TTC549 (cell line): ENCODE measurements at regions not wholly inside any gene's neighbourhood (a gene's known extent, or its start where the extent isn't known, plus 50 kb on each side); places are given as distances from the start of the nearest gene placed in this dataset.

ENCODE experiments used
- FAIRE-seq: peaks from 2 replicates; lab custom pipeline; 2012; peaks lifted over from hg19 to GRCh38; lab: Jason Lieb, UNC

DNA sequence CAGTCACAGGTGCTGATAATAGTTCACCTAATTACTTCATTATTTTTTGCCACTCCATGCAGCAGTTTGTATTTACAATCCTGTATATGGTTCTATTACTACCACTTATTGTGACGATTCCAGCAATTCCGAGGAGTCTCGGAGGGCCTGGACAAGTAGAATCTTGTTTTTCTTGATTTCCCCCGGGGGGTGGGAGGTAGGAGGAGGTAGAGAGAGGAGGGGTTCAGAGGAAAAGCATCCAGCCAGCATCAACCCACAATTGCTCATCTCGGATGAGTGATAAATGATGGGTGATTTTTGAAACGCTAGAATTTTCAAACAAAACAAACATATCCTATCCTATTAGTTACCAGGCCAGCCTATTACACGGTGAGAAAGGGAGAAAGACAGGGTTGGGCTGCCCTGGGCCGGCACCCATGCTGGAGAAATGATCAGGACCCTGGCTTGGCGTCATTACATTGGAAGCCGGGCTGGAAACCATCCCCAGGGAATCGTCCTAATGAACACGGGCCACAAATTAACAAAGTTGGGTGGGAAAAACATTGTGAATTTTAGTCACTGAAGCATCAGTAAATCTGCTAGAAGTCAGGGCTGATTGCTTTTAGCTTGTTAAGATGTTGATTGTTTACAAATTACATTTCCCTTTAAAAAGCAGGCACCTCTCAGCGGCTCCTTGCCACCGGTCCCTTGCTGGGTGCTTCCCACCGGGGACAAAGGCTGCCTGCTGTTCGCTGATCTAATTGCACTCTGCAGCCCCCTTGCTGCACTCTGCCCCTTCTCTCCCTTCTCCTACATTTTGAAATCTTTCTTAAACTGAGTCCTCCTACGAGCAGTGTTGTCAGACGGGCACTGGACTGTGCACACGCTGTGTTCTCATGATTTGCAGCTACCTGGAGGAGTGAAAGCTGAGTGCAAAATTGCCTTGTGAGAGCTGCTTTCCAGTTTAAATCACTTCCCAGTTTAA, 95.5 kb downstream of the FAM204A start:
- no peak for FAIRE-seq

DNA sequence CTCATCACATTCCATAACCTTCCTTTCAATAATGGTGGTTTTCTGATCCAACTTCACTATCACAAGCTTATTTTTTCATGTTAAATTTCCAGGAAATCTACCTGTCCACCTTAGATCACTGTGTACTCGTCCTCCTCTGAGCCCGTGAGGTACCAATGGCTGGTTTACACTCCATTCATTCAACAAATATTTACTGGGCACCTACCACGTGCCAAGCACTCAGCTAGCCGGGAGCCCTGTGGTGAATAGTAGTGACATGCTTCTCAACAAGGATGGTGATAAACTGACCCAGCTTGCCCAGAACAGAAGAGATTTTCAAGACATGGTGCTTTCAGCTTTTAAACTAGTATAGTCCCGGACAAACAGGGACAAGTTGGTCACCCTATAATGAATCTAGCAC, 98.2 kb downstream of the FAM204A start:
- no peak for FAIRE-seq

DNA sequence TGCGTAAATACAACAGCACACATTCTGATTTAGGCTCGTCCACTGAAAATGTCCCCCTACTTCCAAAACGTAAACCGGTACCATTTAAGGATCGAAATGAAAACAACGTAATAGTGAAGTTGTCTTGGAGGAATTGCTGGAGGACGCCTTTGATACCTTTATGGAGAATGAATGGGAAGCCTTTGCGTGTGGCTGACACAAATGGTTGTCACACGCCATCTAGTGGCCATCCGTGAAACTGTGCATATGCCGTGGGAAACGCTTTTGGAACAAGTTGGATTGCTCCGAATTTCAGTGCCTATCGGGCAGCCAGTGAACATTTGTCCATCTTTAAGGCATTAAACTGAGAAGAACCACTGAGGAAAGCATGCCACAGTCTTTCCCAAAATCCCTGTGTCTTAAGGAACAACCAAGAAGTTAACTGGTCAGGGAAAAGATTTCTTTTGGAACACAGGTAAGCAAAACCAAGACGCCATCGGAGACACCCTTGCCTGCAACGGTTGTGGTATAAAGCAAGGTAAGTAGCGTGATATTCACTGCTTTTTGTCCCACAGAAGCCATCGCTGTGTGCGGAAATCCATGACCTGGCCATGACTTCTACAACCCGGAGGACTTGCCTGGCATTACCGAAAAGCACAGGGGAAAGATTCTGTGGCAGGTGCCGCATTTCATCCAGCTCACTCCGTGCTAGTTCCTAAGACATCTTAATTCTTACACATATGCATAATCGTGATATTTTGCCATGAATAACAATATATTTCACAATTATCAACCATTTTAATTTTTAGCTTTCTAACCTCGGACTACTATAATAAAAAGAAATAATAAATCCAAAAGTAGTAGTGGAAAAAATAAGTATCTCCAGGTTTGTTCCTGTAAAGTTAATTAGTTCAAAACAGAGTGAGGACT, 100.6 kb downstream of the FAM204A start:
- peak; percentile 23 for FAIRE-seq

DNA sequence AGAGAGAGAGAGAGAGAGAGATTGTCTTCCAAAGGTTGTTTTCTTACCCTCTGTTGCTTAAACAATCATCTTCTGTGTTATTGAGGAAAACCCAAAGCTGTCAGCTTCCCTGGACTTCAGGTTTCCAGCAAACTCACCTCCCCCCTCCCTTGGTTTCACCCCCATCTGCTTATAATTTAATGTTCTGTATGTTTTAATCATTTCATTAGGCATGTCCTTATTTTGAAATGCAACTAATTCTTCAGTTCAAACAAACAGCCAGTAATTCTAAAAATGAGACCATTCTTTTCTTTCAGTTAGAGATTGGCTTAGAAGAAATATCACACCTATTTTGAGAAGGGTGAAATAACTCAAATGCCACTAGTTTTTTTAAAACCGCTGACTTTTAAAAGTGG, 102.9 kb downstream of the FAM204A start:
- no peak for FAIRE-seq

DNA sequence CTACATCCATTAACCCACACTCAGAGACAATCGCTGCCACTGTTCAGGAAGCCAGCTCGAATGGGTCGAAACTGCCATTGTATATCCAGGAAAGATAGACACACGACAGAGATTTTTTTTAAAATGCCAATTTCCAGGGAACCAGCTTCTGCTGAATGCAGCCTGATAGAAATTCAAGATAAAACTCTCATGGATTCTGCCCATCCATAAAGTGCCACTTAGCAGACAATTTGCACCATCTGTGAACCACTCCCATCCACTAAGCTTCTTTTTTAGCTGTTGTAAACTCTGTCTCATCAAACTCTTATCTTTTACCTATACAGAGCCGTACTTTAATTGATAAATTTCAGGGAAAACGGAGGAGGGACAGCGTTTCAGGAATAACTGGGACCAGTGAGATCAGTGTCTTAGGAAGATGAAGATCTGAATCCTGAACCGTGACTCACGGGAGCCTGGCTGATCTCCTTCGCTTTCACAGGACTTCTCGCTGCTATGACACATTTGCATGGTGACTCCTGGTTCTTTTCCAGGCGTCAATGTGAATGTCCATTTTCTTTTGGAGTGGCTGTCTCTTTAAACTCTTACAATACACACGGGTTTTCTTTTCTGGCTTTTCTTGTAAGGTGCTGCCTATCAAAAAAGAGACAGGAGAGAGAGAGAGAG, 103.4 kb downstream of the FAM204A start:
- no peak for FAIRE-seq

DNA sequence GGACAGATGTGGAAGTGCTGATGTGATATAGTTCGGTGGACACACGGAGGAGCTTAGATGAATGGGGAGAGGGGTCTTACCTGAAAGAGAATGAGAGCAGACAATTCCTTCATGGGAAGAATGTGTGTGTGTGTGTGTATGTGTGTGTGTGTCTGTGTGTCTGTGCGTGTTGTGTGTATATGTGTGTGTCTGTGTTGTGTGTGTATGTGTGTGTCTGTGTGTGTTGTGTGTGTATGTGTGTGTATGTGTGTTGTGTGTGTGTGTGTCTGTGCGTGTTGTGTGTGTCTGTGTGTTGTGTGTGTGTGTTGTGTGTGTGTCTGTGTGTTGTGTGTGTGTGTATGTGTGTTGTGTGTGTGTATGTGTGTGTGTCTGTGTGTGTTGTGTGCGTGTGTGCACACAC, 104.2 kb downstream of the FAM204A start:
- FAIRE-seq, result no peak

DNA sequence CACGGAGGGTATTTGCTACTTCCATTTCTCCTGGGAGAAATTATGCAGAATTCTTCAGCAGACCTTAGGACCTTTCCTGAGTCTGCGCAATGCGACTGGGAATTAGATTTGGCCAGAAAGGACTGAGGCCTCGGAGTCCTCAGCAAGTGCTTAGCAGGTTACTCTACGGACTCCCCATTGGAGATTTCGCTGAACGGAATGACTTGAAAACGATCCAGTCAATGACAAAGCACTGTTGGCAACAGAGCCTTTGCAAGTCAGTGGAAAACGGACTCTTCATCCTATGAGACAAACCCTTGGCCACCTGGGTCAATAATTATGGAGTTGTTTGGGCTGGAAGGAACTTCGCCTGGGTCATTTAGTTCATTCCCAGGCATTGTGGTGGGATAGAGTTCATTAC, 107.4 kb downstream of the FAM204A start:
- FAIRE-seq, result no peak

DNA sequence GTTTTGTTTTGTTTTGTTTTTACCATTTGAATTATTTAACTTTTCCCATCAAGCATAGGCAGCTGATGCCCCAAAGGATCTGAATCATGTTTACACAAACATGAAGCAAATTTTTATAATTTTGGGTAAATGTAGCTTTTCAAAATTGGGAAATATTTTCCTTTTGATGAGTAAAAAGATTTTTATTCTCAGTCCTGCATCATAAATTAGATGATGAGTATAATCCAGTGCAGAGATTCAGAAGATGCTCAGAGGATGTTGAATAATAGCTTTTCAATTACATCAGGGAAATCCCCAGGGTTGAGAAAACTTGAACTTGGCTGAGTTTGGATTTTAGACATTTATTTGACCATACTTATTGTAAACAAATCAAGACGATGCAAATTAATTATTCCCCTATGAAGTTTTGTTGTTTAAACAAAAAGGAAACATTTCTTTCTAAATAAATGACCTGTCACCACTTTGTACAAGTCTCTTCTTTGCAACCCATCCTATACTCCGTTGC, 121.7 kb downstream of the FAM204A start:
- FAIRE-seq, result no peak

DNA sequence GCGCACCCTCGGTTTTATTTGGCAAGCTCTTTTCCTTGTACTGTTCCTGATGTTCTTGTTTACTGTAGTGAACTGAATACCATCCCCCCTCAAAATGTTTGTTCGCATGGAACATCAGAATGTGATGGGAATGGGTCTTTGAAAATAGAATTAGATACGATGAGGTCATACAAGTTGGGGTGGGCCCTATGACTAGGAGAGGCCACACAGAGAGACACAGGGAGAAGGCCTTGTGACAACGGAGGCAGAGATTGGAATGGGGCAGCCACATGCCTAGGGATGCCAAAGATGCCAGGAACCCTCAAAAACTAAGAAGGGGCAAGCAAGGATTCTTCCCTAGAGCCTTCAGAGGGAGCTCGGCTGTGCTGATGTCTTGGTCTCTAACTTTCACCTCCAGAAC, 123.6 kb downstream of the FAM204A start:
- no peak for FAIRE-seq

DNA sequence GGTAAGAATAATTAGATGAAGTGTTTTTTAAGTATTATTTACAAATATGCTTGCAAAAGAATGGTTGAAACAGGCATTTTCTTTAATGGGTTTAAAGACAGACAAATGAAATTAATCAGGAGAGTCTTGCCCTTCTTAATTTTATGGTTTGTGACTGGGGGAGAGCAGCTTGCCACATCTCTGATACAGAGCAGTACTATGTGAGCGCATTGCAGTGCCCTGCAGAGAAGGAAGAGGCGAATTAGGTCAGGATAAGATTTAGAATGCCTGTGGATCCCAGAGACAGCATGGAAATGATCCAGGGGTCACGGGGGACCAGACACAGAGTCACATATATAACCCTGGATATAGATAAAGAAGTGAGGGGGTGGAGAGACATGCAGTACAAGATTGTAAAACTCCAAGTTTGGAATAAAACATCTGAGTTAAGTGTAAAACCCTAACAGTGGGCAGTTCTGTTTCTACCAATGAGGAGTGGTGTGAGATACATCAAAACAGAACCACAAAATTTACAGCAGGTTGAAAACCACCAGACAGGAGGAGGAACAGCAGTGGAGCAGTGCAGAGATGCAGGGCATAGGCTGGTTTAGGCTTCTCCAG, 125.5 kb downstream of the FAM204A start:
- FAIRE-seq, result no peak

DNA sequence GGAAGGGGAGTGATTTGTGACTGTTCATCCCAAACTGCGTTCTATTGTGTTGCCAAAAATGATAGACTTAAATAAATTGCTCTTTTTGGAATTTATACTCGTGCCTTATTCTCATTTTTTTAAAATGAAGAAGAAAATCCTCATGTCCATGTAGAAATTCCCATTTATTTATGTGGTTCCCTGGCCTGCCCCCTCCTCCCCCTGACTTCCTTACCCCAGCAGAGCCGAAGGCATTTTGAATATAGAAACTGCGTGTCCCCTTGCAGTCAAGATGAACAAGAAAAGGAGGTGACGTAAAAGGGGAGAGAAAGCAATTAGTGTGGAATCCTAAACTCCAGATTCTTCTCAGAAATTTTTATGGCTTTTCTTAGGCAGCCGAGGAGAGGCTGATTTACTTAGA, 126.1 kb downstream of the FAM204A start:
- no peak for FAIRE-seq

DNA sequence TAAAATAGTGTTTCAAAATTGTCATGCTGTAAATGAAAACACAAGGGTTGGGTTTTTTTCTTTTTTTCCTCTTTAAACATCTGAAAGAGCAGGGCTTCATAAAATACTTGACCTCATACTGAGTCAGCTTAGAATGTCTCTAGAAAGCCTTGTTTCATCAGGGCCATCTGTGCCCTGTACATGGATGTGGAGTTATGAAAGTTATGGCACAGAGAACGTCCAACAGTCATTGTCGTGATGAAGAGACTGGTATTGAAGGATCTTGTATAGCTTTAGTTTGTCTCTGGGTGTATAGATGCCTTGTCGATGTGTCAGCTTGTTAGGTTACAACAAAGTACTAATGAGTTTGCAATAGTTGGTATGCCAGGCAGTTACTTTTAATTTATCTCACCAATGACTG, 127.3 kb downstream of the FAM204A start:
- no peak for FAIRE-seq

DNA sequence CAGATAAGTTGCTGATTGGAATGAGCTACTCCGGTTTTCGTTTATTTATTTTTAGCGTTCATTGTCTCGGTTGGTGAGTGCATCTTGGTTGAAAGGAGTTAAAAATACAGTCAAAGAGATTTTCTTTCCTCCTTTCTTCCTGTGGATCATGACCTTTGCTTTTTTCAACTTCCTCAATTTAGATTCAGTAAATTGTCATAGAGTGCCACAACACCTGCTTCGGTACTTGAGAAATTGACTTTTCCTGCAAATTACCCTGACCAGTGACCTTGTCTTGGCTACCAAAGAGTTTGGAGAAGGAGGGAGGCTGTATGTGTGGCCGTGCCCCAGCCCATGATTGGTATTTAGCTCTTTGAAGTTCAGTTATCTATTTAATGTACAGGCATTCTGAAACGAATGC, 128.7 kb downstream of the FAM204A start:
- no peak for FAIRE-seq

DNA sequence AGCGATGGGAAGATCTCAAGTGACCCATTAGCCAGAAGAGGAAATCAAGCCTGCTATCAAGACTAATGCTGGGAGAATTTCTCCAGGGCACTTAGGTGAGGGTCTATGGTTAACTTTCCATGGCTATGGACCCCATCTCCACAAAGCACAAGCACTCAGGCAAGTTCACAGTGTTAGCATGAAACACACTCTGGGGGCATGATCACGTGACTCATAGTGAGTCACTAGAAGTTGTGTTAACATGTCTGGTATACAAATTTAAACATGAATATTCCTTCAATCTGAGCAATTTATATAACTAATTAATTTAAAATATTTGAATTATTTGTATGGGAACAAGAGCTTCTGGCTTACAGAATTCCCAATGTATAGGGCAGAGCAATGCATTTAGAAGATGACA, 131.8 kb downstream of the FAM204A start:
- FAIRE-seq, result no peak

DNA sequence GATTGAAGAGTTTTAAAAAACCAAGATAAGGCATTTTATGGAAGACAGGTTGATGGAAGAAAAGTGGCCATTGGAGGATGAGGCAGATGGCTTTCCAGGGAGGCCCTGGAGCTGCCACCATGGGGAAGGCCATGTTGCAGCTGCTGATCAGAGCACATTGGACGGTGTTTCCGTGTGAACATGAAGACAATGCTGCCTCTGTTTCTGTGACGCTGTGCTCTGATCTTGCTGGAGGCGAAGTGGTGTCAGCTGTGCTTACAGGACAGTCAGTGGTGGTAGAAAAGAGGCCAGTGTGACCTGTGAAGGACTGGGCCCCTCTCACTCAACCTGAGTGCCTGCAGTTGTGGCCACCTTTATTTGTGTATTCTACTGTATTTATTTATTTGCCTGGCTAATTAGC, 132.9 kb downstream of the FAM204A start:
- no peak for FAIRE-seq

DNA sequence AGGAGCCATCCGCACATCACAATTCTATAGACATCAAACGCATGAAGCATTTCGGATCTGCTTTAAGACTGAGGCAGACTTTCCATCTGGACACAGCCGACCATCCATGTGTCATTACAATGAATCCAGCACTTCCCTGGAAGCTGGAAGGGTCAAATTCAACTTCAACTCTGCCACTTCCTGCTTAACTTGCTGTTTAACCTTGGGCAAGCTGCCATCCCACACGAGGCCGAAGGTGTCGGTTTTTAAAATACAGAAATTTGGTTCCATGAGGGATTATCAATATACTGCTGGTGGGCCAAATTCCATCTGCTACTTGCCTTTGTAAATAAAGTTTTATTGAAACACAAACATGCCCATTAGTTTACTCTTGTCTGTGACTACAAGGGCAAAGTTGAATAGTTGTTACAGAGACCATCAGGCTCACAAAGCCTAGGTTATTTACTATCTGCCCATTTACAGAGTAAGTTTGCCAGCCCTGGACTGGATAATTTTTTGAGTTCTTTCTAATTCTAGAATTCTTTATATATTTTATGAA, 134.6 kb downstream of the FAM204A start:
- no peak for FAIRE-seq

DNA sequence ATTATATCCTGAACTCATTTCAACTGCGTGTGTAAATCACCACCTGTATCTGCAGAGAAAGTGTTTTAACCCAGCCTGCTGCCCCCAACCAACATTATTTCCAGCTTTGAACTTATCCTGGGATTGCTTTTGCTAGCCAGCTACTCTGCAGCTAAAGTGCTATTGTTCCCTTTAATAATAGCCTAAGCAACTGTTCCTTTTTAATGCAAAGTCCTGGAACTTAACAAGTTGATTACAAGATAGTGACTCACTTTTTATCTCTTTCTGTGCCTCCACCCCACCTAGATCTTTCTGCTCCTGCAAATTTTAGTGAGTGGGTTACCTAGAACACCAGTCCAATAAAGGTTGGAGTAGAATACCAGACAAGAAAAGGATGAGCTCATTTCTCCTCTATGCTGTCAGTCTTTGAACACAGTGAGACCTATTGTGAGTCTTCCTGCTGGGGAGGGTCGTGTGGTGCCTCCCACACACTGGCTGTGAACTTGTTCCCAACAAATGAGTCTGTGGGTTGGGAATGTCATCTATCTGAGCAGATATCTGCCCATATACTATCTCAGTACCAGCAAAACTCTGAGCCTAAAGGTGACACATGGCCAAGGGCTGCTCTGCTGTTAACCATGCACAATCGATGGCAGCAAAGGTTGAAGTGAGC, 137.7 kb downstream of the FAM204A start:
- no peak for FAIRE-seq

DNA sequence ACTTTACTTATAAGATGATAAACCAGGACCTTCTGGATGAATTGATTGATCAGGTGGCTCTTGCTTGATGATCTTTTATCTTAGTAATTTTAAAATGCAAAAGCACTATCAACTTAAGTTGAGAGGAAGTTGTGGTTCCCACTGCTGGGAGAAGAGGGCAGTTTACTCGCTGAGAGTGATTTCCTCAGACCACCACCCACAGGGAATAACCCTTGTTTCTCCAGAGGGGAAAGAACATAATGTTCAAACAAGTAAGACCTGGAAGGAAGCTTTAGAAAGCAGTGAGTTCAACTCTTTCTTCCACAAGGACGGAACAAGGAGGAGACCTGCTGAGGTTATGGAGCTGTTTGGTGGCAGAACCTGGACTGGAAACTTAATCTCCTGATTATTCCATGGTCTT, 138.7 kb downstream of the FAM204A start:
- no peak for FAIRE-seq

DNA sequence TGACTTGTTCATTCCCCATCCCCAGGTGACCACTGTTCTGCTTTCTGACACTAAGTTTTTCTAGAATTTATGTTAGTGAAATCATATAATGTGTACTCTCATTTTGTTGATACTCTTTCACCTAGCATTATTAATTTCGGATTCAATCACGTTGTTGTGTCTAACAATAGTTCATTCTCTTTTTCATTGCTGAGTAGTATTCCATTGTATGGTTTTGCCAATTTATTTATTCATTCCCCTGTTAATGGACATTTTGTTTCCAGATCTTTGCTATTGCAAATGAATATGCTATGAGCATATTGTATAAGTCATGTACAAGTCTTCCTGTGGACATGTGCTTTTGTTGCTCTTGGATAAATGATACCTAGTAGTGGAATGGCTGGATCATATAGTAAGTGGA, 146.4 kb downstream of the FAM204A start:
- FAIRE-seq, result no peak

DNA sequence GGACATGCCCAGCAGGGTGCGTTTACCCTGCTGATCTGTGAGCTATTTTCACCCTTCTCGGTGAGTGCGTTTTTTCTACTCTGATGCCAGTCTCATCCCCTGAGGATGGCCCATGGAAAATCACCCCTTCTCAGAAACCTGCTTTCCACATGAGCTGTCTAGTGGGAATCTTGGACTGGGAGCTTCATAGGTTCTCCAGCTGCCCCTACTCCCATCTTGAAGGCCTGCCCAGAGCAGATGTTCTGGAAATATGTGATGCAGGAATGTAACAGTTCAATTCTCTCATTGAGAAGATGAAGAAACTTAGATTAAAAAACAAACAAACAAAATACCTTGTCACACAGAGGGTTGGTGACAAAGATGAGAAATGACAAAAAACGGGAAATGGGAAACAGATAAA, 146.9 kb upstream of the RAB11FIP2 start:
- FAIRE-seq, result no peak

DNA sequence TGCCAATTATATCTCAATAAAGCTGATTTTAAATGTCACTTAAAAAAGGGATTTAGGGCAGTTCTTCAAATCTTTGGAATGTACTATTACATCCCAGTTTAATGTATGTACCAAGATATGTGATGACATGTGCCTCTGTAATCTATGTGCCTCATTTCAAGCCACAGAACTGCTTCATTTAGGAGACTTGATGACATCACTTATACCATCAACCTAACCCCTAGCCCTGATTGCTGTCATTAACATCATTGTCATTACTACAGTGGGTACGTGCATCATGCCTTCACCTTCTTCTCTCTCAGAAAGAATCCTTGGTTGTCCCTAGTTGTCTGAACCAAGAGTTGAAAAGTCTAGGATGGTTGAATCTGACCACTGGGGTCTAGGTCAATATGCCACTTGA, 134.3 kb upstream of the RAB11FIP2 start:
- no peak for FAIRE-seq
